ENCODE measurements at regions not wholly inside any gene's neighbourhood (a gene's known extent, or its start where the extent isn't known, plus 50 kb on each side); places are given as distances from the start of the nearest gene placed in this dataset.
"Not testable (repeated sequence)": the region's sequence is repeated elsewhere in the genome, so short reads cannot be mapped to it uniquely, and the experiment has no call there.

DNA sequence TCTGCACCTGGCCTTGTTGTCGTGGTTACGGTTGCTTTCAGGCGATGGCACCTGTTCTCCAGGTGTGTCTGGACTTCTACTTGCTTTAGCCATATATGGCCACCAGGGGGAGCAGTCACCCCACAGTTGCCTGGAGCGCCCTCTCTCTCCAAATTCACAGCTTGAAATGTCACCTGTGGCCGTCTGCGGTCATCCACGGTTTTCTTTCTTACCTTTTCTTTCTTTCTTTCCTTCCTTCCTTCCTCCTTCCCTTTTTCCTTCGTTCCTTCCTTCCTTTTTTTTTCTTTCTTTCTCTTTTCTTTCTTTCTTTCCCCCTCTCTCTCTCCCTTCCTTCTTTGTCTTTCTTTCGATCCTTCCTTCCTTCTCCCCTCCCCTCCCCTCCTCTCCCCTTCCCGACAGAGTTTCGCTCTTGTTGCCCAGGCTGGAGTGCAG, 150.5 kb upstream of the VKORC1L1 start:
- Mint-ChIP-seq H3K4me1 (ENCODE audit: unreplicated experiment) (no peaks in the 10 kb centered on the region), H3K9me3 (no peaks in the 10 kb centered on the region), H3K4me3 (no peak overlapping the region), H3K27ac (no peak overlapping the region), H3K36me3 (no peaks in the 10 kb centered on the region), H3K27me3 (no peaks in the 10 kb centered on the region)
- peak; percentile 72 for DNase-seq (ENCODE audit: extremely low spot score, unreplicated experiment)
- TF ChIP-seq, protein P1, sequence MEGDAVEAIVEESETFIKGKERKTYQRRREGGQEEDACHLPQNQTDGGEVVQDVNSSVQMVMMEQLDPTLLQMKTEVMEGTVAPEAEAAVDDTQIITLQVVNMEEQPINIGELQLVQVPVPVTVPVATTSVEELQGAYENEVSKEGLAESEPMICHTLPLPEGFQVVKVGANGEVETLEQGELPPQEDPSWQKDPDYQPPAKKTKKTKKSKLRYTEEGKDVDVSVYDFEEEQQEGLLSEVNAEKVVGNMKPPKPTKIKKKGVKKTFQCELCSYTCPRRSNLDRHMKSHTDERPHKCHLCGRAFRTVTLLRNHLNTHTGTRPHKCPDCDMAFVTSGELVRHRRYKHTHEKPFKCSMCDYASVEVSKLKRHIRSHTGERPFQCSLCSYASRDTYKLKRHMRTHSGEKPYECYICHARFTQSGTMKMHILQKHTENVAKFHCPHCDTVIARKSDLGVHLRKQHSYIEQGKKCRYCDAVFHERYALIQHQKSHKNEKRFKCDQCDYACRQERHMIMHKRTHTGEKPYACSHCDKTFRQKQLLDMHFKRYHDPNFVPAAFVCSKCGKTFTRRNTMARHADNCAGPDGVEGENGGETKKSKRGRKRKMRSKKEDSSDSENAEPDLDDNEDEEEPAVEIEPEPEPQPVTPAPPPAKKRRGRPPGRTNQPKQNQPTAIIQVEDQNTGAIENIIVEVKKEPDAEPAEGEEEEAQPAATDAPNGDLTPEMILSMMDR (conservative IDR thresholded peaks at IDR 0.05), result peak; percentile 89

DNA sequence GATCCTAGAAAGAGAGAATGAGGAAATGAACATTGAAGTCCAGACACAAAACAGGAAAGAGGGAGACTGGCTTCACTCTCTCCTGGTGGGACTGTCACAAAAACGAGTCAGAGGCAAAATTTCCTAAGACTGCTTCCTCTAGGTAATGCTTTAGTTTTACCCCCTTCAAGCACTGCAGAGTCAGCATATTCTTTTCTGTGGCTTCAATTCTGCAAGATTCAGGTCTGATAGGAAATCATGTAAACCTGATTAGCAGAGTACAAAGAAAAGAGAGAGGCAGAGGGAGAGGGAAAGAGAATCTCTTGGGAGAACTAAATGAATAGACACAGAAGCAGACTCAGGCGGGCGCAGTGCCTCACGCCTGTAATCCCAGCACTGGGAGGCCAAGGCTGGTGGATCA, 145.7 kb upstream of the VKORC1L1 start:
- H3K27me3 Mint-ChIP-seq; H3K9me3 Mint-ChIP-seq; H3K36me3 Mint-ChIP-seq; H3K4me1 Mint-ChIP-seq (ENCODE audit: unreplicated experiment); DNase-seq (ENCODE audit: extremely low spot score, unreplicated experiment); H3K4me3 Mint-ChIP-seq; H3K27ac Mint-ChIP-seq: not testable (repeated sequence)

DNA sequence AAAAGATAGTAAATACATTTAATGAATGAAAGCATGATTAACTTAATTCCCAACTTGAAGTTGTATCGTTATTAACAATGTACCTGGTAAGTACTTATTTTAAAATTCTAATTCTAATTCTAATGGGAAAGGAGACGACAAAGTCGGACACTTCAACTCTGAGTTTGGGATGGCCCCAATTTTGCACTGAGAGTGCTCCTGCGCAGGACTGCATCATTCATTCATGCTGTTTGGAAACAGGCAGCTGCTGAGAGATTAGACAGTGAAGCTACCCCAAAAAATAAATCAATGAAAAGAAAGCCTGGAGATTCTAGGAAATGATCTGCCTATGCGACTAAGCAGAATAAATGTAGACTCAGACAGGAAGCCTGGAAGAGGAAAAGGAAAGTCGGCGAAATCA, 141.7 kb upstream of the VKORC1L1 start:
- no peaks in the 10 kb centered on the region for H3K9me3 Mint-ChIP-seq
- peaks cover 5% of the 10 kb centered on the region for H3K4me1 Mint-ChIP-seq (ENCODE audit: unreplicated experiment)
- TF ChIP-seq, protein P1 (conservative IDR thresholded peaks at IDR 0.05), result no peak
- H3K27ac Mint-ChIP-seq, result peak overlapping the region; percentile 9
- H3K27me3 Mint-ChIP-seq, result no peaks in the 10 kb centered on the region
- peak overlapping the region; percentile 79 for H3K4me3 Mint-ChIP-seq
- no peak for DNase-seq (ENCODE audit: extremely low spot score, unreplicated experiment)
- no peaks in the 10 kb centered on the region for H3K36me3 Mint-ChIP-seq

DNA sequence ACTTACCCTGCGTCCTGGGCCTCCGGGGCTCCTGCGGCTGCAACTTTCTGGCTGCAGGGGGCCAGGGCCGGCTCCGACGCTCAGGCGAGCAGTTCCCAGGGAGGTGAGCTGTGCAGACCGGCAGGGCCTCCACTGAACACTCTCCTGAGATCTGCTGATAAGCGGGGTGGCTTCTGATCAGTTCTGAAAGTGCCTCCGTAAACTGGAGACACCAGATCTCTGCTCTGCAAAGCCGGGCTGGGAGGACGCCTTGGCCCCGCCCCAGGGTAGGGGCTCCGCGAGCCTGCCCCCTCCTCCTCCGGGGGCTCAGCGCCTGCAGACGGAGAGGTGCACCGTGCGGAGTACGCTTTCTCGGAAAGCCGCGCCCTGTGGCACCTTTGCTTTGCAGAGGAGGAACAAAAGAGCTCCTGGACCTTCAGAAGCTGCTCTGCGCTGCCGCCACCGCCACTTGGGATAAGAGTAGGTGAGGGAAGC, 141.3 kb upstream of the VKORC1L1 start:
- H3K27ac Mint-ChIP-seq, result peak overlapping the region; percentile 9
- H3K4me1 Mint-ChIP-seq (ENCODE audit: unreplicated experiment), result peaks cover 5% of the 10 kb centered on the region

DNA sequence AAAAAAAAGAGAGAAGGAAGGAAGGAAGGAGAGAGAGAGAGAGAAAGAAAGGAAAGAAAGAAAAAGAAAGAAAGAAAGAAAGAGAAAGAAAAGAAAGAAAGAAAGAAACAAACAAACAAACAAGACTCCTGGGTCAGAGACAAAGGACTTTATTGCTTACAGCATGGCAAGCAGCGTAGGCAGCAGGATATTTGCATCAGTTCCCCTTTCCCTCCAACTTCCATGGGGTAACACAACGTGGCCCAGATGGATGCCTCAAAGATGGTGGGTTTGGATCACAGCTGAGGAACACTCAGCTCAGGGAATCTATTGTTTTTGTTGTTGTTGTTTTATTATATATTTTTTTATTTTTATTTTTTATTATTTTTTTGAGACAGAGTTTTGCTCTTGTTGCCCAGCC, 128.5 kb upstream of the VKORC1L1 start:
- Mint-ChIP-seq H3K4me3 (no peak overlapping the region), H3K27me3 (no peaks in the 10 kb centered on the region), H3K9me3 (no peaks in the 10 kb centered on the region), H3K27ac (no peak overlapping the region), H3K4me1 (ENCODE audit: unreplicated experiment) (peaks cover 5% of the 10 kb centered on the region), H3K36me3 (peaks cover 12% of the 10 kb centered on the region)
- no peak for DNase-seq (ENCODE audit: extremely low spot score, unreplicated experiment)
- TF ChIP-seq, protein P1 (conservative IDR thresholded peaks at IDR 0.05), result no peak

More for the DNA sequence above, 141.3 kb upstream of the VKORC1L1 start:
- no peak for DNase-seq (ENCODE audit: extremely low spot score, unreplicated experiment)
- Mint-ChIP-seq H3K9me3 (no peaks in the 10 kb centered on the region), H3K4me3 (peak overlapping the region; percentile 79), H3K36me3 (no peaks in the 10 kb centered on the region), H3K27me3 (no peaks in the 10 kb centered on the region)
- TF ChIP-seq, protein P1 (conservative IDR thresholded peaks at IDR 0.05), result peak; percentile 62

DNA sequence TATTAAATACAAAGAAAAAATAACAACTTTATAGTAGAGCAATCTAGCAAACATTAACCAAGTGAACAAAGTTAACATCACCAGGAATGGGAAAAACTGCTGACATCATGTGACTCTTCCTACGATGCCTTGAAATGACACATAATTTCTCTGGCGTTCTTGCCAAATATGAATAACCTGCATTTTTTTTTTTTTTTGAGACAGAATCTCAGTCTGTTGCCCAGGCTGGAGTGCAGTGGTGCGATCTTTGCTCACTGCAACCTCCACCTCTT, 126.5 kb upstream of the VKORC1L1 start:
- DNase-seq (ENCODE audit: extremely low spot score, unreplicated experiment), result no peak
- TF ChIP-seq, protein P1 (conservative IDR thresholded peaks at IDR 0.05), result no peak
- Mint-ChIP-seq H3K4me3 (no peak overlapping the region), H3K36me3 (peaks cover 4% of the 10 kb centered on the region), H3K27ac (no peak overlapping the region), H3K9me3 (no peaks in the 10 kb centered on the region), H3K27me3 (no peaks in the 10 kb centered on the region), H3K4me1 (ENCODE audit: unreplicated experiment) (peaks cover 5% of the 10 kb centered on the region)

Measured in type B pancreatic cell (in vitro differentiated cells).